Nephron (organoid): ENCODE measurements at regions not wholly inside any gene's neighbourhood (a gene's known extent, or its start where the extent isn't known, plus 50 kb on each side); places are given as distances from the start of the nearest gene placed in this dataset.

ENCODE experiments used
- H3K27ac Mint-ChIP-seq, 3 experiments: 2 replicates each; pipeline ENCODE4 v1.8.0; 2020; ENCODE audit warnings: mixed read lengths in 3 of 3, mild to moderate bottlenecking in 2 of 3, moderate library complexity in 1 of 3
- H3K27me3 Mint-ChIP-seq: 2 replicates; pipeline ENCODE4 v1.8.0; 2021; ENCODE audit warnings: low read depth, mild to moderate bottlenecking, moderate library complexity, mixed read lengths
- H3K36me3 Mint-ChIP-seq: 2 replicates; pipeline ENCODE4 v1.8.0; 2020; ENCODE audit warnings: low read depth, mixed read lengths
- H3K4me1 Mint-ChIP-seq: 2 replicates; pipeline ENCODE4 v1.8.0; 2020; ENCODE audit warnings: mixed read lengths
- H3K4me3 Mint-ChIP-seq, 3 experiments: 2 replicates each; pipeline ENCODE4 v1.8.0; 2020; ENCODE audit warnings: mild to moderate bottlenecking in 3 of 3, mixed read lengths in 3 of 3, moderate library complexity in 2 of 3
- H3K9me3 Mint-ChIP-seq: 2 replicates; pipeline ENCODE4 v1.8.0; 2020; ENCODE audit warnings: mixed read lengths
- CTCF ChIP-seq, 3 experiments: fragments of 200-600 bp; sonication (generic); IDR thresholded peaks; one replicate each; pipeline ENCODE4 v1.5.0; 2021; ENCODE audit warnings: antibody characterized with exemption in 3 of 3; ENCODE audit not compliant: unreplicated experiment in 3 of 3

GRCh38 chr4:138320030-138320429 is 77.9 kb upstream of the SLC7A11 start:
- H3K4me3 Mint-ChIP-seq: no peak overlapping the region
- peaks cover 5% of the 10 kb centered on the region for H3K9me3 Mint-ChIP-seq
- TF ChIP-seq CTCF (IDR thresholded peaks at IDR 0.05; ENCODE audit: unreplicated experiment in 3 of 3): no peak
- H3K4me1 Mint-ChIP-seq: no peaks in the 10 kb centered on the region
- no peaks in the 10 kb centered on the region for H3K27me3 Mint-ChIP-seq
- H3K36me3 Mint-ChIP-seq: no peaks in the 10 kb centered on the region
- H3K27ac Mint-ChIP-seq: no peak overlapping the region

- no peak overlapping the region for H3K27ac Mint-ChIP-seq
- no peaks in the 10 kb centered on the region for H3K36me3 Mint-ChIP-seq
- no peaks in the 10 kb centered on the region for H3K27me3 Mint-ChIP-seq
- H3K9me3 Mint-ChIP-seq: peaks cover 16% of the 10 kb centered on the region
- no peak overlapping the region for H3K4me3 Mint-ChIP-seq
- H3K4me1 Mint-ChIP-seq: peaks cover under 1% of the 10 kb centered on the region
- no peak for TF ChIP-seq CTCF (IDR thresholded peaks at IDR 0.05; ENCODE audit: unreplicated experiment in 3 of 3)
Observed at GRCh38 chr4:138317175-138317748, 75.1 kb upstream of the SLC7A11 start.

- peaks cover 16% of the 10 kb centered on the region for H3K9me3 Mint-ChIP-seq
- no peaks in the 10 kb centered on the region for H3K36me3 Mint-ChIP-seq
- no peak overlapping the region for H3K4me3 Mint-ChIP-seq
- H3K27ac Mint-ChIP-seq: no peak overlapping the region
- no peaks in the 10 kb centered on the region for H3K27me3 Mint-ChIP-seq
- peaks cover 8% of the 10 kb centered on the region for H3K4me1 Mint-ChIP-seq
- TF ChIP-seq CTCF (IDR thresholded peaks at IDR 0.05; ENCODE audit: unreplicated experiment in 3 of 3): no peak
Observed at GRCh38 chr4:138312536-138312911, 70.4 kb upstream of the SLC7A11 start.

- peaks cover 8% of the 10 kb centered on the region for H3K4me1 Mint-ChIP-seq
- no peaks in the 10 kb centered on the region for H3K36me3 Mint-ChIP-seq
- H3K4me3 Mint-ChIP-seq: no peak overlapping the region
- no peaks in the 10 kb centered on the region for H3K27me3 Mint-ChIP-seq
- peaks cover 16% of the 10 kb centered on the region for H3K9me3 Mint-ChIP-seq
- no peak overlapping the region for H3K27ac Mint-ChIP-seq
- TF ChIP-seq CTCF (IDR thresholded peaks at IDR 0.05; ENCODE audit: unreplicated experiment in 3 of 3): no peak
Observed at GRCh38 chr4:138311771-138312535, 69.8 kb upstream of the SLC7A11 start.

GRCh38 chr4:138310991-138311390 is 68.8 kb upstream of the SLC7A11 start:
- no peak for TF ChIP-seq CTCF (IDR thresholded peaks at IDR 0.05; ENCODE audit: unreplicated experiment in 3 of 3)
- Mint-ChIP-seq H3K4me1 (peaks cover 8% of the 10 kb centered on the region), H3K4me3 (no peak overlapping the region), H3K9me3 (peaks cover 16% of the 10 kb centered on the region), H3K36me3 (no peaks in the 10 kb centered on the region), H3K27me3 (no peaks in the 10 kb centered on the region), H3K27ac (no peak overlapping the region)

- H3K4me3 Mint-ChIP-seq: no peak overlapping the region
- no peak overlapping the region for H3K27ac Mint-ChIP-seq
- H3K36me3 Mint-ChIP-seq: no peaks in the 10 kb centered on the region
- H3K9me3 Mint-ChIP-seq: peaks cover 15% of the 10 kb centered on the region
- no peaks in the 10 kb centered on the region for H3K27me3 Mint-ChIP-seq
- peaks cover 8% of the 10 kb centered on the region for H3K4me1 Mint-ChIP-seq
- no peak for TF ChIP-seq CTCF (IDR thresholded peaks at IDR 0.05; ENCODE audit: unreplicated experiment in 3 of 3)
Observed at GRCh38 chr4:138310498-138310897, 68.3 kb upstream of the SLC7A11 start.
